ENCODE measurements at regions not wholly inside any gene's neighbourhood (a gene's known extent, or its start where the extent isn't known, plus 50 kb on each side); places are given as distances from the start of the nearest gene placed in this dataset.

DNA sequence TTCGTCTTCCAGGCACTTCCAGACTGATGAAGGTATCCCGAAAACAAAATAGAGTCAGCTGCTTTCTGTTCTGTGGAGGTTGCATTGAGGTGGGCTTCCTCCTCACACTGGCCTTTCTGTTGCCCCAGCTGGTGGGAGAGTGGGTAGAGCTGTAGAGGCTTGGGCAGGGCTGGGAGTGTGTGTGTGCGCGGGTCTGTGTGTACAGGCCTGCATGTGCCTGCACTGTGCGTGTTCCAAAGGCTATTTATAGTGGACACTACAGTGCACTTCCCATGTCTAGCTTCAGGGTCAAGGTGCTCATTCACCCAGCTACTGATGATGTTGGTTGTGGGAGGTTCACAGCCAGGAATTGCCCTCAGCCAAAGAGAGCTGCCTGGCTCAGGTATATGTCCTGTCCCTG, 260.1 kb upstream of the HABP2 start:
- no peak for DNase-seq

DNA sequence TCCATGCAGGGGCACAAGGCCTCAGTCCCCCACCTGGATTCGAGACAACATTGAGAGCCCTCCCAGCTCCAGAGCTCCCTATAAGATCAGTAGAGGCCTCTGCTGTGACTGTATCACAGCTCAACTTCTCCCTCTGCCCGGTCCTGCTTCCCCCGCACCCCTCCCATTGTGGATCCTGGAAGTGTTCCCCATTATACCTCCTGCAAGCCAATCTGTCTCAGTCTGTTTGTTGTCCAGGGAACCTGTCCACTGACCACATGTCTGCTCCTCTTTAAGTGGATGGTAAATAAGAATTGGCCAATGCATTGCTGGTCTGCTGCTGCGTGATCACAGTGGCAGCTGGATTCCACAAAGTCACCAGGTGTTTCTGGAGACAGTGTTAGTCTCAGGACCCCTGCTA, 259.7 kb upstream of the HABP2 start:
- no peak for DNase-seq

DNA sequence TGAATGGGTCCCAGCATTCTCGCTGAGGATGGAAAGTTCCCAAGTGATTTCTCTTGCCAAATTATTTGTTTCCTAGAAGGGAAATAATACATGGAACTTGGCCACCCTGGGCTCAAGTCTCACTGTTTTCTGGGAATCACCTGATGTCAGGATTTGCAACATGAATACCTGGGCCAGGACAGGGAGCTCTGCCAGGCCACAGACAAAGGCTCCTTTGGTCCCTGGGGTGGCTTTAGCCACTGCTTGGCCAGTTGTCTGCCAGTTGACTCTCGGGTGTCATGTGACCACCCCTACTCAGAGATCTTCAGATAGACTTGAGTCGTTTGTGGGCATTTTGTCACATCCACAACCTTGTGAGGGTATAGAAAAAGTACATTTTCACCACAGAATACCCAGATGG, 258.0 kb upstream of the HABP2 start:
- DNase-seq: no peak

DNA sequence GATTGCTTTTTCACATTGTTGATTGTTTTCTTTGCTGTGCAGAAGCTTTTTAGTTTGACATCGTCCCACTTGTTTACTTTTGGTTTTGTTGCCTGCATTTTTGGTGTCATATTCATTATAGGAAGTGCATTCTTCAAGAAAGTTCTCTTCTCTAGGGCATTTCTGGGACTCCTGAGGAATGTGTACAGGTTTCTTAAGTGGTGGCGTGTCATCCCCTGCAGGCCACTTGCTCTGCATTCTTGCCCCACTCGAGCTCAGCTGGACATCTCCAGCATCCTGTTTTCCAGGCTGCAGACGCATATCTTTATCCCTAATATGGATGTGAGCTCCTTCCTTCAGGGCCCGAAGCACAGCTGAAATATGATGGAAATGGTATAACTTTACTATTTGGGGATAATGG, 255.6 kb upstream of the HABP2 start:
- DNase-seq: no peak

DNA sequence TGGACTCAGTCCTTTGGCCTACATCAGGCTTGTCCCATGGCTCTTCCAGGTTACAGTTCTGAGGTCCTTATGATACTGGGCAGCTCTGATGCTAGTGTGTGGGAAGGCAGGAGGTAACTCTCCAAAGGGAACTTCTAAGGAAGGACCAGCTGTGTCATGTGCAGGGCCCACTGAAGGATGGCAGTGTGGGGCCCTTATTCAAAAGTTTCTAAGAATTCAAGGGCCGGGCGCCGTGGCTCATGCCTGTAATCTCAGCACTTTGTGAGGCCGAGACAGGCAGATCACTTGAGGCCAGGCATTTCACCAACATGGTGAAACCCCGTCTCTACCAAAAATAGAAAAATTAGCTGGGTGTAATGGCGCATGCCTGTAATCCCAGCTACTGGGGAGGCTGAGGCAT, 254.2 kb upstream of the HABP2 start:
- DNase-seq: no peak

DNA sequence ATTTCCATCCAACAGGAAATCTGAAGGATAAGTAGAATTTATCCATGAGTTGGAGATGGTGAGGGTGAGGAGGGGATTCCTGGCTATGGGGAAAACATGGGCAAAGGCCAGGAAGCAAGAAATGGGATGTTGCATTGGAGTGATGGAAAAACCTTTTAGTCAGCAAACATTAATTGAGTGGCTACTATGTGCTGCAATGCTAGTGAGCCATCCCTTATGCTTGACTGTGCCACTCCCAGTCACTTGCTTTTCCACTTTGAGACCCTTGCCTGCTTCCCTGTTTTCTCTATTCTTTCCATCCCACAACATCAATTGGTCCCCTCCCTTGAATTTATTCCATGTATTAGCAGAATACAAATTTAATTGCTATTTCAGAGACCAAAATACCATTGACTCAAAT, 252.7 kb upstream of the HABP2 start:
- no peak for DNase-seq

DNA sequence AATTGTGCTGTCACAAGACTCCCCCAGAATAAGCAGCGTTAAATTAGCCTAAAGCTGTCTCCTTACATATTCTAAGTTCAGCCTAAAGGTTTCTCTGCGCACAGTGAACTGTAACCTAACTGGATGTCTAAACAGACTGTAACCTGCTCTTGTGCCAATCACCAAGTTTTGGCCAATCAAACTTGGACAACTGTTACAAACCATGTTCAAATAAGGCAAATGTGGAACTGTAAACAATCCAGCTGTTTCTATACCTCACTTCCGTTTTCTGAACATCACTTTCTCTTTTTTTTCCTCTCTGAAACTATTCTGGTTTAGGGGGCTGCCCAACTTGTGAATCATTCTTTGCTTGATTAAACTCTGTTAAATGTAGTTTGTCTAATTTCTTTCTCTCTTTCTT, 252.2 kb upstream of the HABP2 start:
- DNase-seq: no peak

DNA sequence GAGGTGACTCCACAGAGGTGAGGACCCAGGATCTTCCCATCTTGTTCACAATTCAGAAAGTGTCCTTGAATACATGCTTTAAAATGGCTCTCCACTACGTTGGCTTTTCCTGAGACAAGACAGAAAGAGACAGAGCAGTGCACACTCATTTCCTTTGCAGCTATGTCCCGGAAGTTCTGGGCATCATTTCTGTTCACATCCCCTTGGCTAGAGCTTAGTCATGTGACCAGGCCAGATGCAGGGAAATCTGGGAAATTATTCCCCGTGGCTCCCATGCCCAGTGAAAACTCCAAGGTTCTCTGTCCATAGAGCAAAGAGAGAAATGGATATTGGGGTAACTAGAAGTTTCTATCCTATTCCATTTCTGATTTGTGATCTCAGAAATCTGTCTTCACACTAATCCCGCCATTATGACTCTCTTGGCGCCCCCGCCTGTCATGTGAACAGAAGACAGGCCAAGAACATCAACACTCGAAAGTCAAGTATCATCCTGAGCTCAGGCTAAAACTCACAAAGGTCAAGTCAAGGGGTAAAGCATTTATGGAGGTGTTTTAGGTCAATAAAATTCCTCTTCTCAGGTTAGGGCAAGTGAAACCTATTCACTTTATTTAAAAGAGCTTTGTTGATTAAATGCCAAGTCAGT, 251.4 kb upstream of the HABP2 start:
- no peak for DNase-seq

DNA sequence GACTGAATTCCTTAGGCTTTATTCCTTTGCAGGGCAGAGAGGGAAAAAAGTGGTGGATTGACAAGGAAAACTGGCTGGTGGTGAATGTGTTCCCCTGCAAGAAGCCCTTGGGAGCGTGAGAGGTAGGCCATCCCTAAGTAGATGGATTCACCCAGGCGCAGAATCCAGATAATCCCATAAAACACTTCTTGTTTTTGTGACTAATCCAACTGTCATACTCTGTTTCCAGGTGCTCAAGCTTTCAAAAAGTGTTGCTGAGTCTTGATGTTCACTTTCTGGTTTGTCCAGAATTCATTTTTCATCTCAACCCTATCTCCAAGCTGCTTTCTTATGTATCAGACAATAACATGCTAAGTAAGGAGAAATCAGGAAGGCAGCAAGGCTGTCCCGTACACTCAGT, 250.8 kb upstream of the HABP2 start:
- DNase-seq: no peak

DNA sequence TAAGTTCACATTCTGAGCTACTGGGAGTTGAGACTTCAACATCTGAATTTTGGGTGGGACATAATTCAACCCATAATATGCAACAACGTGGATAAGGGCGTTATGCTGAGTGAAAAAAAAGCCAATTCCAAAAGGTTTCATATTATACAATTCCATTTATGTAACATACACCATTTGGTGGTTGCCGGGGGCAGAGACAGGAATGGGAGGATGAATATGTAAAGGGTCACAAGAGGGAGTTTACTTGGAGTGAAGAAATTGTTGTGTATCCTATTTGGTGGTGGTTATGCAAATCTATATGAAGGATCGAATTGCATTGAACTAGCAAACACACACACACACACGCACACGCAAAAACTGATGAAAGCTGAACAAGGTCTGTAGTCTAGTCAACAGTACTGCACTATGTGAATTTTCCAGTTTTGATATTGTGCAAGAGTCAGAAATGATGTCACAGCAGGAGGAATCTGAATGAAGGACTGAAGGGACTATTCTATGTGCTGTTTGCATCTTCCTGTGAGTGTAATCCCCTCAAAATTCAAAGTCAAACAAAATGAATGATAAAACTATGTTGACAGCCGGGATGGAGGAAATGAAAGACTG, 249.2 kb upstream of the HABP2 start:
- no peak for DNase-seq

DNA sequence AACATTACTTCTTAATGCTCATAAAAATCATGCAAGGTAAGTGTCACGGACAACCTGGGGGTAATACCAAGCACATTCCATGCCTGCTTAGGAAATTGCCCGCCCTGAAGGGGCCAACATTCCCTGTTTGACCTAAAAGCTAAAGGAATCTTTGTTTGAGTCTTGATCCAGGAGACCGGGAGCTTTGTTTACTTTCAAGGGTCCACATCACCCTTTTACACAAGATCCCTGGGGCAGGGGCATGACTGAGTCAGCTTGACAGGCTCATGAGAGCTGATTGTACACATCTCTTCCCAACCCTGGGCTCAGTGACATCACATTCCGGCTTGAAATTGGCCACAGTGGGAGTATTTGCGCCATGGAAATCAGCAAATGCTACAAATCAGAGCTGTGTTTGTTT, 248.1 kb upstream of the HABP2 start:
- DNase-seq: no peak

DNA sequence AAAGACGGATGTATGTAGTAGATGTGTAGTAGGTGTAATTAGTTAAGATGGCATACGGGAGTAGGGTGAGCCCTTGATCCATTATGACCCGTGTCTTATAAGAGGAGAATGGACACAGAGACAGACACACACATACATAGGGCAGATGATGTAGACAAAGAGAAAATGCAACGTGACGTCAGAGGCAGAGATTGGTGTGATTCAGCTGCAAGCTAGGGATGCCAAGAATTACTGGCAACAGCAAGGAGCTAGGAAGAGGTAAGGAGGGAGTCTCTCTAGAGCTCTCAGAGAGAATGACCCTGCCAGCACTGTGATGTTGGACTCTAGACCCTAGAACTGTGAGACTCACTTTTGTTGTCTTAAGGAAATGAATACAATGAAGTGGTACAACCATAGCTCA, 247.0 kb upstream of the HABP2 start:
- no peak for DNase-seq

DNA sequence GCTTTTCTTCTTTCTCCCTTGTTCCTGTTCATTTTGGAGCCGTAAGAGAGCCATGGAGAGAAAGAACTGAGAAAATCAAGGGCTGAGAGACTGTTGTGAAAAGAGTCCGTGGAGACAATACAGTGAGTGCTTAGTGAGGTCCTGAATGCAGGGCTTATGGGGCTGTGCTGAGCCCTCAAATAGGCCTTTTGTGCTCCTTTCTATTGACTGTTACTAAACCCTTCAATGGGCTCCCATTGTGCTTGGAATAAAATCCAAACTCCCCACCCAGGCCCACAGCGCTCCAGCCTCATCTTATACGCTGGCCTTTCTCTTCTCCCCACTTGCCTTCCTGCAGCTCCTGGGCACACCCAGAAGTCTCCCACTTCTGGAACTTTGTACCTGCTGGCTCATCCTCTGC, 243.1 kb upstream of the HABP2 start:
- DNase-seq: no peak

DNA sequence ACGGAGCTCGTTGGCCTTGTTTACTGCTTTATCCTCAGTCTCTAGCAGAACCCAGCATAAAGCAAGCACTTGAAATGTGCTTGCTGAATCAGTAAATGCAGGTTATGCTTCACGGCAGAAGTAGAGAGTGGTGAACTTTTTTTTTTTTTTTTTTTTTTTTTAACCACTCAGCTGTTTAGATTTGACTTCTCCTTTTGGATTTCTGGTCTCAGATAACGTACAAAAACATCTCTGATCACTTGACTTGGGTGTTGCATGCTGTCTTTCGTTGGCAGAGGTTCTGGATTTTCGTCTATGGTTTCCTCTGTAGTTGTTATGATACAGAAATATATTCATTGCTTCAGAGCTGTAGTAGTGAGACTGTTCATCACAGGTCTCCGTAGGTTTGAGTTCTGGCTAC, 242.5 kb upstream of the HABP2 start:
- no peak for DNase-seq

DNA sequence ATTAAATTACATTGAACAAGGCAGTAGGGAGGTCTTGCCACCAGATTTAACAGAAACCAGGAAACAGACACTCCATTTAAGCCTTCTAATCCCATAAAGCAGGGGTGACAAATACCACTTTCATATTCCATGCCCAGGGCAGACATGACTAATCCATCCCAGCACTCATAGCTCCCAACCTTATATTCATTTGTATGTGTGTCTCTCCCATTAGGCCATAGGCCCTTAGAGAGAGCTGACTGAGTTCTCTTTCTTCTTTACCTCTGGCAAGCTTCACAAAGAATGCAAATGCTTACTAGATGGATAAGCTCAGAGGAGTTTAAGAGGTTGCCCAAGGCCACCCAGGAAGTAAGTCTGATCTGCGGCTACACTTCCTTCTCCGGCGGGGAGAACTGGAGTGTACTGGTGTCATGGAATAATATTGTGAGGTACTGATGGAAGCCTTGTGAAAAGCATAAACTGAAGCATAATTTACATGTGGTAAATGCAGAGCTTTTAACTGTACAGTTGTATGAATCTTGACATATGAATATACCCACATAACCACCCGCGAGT, 239.7 kb upstream of the HABP2 start:
- DNase-seq: no peak

DNA sequence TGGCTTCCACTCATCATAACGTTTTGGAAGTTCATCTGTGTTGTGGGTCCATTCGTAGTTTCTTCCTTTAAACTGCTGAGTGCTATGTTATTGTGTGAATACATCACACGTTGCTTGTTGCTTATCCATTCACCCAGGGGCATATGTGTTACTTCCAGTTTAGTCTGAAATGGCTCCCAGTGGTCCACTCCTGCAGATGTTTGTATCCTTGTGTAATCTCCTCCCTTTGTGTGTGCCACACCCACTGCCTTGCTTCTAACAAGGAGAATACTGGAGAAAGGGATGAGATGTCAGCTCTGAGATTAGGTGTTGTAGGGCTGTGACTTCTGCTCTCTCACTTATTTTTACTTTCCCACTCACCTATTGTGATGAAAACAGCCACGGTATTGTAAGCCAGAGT, 239.1 kb upstream of the HABP2 start:
- DNase-seq: no peak

DNA sequence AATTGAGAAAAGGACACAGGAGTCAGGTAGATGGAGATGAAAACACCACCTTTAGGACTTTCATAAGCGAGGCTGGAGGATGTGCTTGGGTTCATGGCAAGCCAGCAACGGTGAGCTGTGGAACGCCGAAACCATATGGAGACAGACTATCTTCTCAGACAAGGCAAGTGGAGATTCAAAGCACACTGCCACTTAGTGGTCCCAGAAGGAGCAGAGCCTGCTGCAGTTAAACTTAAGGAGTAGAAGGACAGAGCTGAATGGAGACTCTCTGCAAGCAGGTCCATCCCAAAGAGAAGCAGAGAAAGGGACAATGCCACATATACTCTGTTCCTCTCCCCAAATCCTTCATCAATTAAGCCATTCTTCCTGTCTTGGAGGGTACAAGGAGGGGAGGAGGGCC, 236.3 kb upstream of the HABP2 start:
- no peak for DNase-seq

DNA sequence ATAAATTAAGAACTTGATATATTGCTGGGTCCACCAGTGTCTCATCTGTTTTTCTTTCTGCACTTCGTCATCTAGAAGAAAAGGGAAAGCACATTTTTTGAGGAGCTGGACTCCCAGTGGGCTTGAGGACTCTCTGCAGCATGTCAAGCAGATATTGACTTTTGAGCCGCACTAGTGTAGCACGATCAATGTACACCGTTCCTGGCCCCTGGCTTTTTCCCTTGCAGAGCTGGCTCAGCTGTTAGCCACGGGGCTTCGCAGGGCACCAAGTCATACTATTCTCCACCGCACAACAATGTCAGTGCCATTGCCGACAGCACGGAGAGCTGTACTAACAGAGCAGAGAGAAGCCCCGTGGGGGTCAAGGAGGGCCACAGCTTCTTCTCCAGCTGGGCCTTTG, 235.4 kb upstream of the HABP2 start:
- DNase-seq: no peak

DNA sequence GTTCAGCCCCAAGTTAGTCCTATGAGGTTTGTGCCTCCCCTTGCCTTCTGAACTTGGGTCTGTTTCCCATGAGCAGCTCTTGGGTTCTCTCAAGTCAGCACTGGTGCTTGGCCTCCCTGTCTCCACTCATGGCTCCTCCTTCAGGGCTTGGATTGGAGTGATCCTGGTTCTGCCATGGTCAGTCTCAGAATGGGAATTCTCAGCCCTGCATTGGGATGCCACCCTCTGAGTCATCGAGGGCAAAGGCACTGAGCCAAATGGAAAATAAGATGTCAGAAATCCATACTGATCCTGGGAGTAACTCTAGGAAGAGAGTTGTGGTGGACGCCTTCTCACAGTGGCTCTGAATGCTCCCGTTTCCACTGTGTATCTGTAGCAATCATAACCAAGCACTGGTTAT, 233.4 kb upstream of the HABP2 start:
- DNase-seq: no peak

DNA sequence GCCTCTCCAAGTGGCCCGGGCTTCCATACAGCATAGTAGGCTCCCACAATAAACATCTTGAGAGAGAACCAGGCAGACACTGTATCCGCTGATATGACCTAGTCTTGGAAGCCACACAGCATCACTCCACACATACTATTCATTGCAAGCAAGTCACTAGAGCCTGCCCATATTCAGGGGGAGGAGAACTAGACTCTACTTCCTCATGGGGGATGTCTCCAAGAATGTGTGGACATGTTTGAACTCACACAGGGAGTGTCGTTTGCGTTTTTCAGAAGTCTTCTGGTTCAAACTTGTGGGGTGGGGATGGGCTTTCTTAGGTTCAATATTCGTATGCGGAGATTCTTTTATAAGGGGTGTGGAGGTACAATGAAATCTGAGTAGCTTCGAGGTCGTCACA, 232.6 kb upstream of the HABP2 start:
- no peak for DNase-seq

DNA sequence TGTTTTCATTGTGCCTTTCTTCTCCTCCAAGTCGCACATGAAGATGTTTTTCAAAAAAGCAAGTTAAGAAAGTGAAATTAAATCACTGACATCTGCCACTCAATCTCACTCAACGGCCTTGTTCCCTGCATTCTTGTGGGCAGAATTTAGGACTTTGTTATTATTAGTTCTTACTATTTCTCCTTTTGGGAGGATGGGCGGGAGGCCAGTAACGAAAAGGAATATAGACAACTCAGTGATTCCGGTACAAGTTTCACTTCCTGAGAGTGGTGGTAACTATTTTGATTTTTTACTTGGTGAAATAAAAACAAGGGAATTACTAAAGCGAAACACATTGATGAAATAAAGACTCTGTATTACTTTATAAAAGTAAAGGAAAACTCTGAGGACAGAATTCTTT, 231.9 kb upstream of the HABP2 start:
- no peak for DNase-seq

DNA sequence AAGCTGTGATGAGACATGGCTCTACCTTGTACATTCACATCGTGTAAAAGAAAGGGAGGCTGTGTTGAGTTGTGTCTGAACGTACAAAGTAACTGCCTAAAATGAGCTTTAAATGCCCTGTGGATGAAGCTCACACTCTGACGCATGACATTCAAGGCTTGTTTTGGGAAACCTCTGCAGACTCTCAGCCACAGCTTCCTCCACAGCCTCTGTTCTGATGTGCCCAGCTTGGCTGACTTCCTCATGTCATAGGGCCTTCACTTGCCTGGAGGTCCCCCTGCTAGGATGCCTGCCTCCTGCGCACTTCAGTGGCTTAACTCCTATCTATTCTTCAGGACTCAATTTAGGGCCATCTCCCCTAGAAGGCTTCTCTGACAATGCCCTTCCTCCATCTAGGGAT, 230.0 kb upstream of the HABP2 start:
- no peak for DNase-seq

DNA sequence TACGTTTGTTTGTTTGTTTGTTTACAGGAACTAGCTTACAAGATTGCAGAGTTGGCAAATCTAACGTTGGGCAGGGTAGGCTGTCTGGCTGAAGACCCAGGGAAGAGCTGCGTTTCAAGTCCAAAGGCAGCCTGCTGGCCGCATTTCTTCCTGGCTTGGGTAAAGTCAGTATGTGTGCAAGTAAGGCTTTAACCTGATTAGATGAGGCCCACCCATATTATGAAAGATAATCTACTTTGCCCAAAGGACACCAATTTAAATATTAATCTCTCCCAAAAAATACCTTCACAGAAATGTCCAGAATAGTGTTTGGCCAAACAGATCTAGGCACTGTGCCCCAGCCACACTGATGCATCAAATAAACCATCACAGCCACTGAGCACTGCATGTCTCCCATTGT, 228.9 kb upstream of the HABP2 start:
- no peak for DNase-seq

DNA sequence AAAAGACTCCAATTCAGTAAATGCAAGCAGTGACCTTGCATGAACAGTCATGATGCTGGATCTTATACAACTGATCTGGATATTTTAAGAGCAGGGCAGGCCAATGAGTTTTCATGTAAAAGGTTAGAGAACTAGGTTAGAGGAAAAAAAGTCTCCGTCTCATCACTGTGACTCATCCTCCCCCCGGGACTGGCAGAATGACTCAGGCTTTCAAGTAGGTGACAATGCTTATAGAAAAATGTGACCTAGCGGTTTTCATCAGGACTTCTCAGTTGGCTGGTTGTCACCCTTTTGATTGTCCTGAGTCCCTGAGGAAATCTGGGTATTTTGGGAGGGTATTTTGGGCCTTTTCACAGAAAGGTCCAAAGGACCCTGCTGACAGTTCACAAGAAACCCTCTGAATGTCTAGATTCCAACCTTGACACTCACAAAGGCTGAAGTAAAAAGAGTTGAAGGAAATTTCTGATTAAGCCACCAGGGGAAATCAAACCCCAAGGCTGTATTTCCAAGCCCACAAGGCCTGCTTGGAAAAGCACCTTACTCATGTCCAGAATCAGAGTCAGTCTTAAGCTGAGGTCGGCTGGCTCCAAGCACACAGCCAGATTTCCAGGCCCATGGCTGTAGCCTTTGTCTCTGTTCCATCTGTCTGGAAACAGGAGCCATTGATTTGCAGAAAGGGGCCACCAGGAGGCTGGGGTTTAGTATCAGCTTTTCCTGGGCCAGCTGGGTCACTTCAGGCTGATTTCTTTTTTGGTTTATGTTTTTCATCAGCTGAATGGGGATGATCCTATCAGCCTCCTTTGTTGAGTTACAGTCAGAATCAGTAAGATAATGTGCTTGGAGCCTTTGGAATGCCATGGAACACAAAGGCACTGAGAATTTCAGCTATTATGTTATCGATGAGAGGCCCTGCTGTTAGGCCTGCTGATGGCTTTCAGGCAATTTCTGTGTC, 226.4 kb upstream of the HABP2 start:
- no peak for DNase-seq

Measured in NCI-H226 (cell line).